Stimulated activated CD8-positive, alpha-beta memory T cell treated with anti-CD3 and anti-CD28 coated beads, Interleukin-15, amount 100 ng/mL, for 24 hours (primary cell): ENCODE measurements at regions not wholly inside any gene's neighbourhood (a gene's known extent, or its start where the extent isn't known, plus 50 kb on each side); places are given as distances from the start of the nearest gene placed in this dataset.
"Not testable (repeated sequence)": the region's sequence is repeated elsewhere in the genome, so short reads cannot be mapped to it uniquely, and the experiment has no call there.

Experiments
- DNase-seq: peaks from one replicate; pipeline ENCODE4 v3.0.0-alpha.2; 2020; ENCODE audit warnings: low read depth

DNA sequence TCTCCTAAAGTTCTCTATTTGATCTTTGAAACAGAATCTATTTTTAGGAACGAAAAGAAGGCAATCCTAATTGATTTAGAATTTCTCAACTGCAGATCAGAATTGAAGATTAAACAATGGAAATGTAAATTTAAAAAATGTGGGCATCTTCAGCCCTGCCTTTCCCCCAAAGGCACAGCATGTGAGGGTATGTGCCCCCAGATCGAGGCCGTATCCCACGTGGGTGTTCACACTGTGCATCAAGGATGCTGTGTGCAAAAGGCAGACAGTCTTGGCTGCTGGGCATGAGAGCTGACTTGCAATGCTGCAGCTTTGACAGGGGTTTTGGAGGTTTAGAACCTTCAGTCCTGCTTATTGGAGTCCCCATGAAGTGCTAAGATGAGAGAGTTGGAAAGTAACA, 346.3 kb downstream of the VRK1 start:
- DNase-seq = no peak

DNA sequence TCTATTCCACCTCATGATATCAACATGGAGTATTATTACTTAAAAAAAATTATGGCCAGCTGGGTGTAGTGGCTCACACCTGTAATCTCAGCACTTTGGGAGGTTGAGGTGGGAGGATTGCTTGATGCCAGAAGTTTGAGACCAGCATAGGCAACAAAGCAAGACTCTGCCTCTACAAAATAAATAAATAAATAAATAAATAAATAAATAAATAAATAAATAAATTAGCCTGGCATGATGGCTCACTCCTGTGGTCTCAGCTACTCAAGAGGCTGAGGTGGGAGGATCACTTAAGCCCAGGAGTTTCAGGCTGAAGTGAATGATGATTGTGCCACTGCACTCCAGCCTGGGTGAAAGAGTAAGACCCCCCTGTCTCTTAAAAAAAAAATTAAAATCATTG, 350.8 kb downstream of the VRK1 start:
- DNase-seq = not testable (repeated sequence)

DNA sequence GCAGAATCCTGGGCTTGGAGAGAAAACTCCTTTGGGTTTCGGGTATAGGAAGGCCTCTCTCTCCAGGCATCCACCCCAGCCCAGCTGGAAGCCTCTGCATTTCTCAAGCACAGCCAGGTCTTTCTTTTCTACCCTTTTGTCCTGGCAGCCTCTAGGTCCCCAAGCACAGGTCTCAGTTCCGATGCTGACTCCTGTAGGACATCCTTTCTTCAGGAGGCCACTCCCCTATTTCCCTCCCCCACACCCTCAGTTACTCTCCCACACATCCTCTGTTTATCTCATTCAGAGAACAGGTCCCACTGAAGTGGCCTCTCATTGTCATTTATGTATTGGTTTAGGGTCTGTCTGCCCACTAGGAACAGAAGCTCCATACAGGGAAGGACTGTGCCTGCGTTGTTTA, 352.6 kb downstream of the VRK1 start:
- DNase-seq = no peak

DNA sequence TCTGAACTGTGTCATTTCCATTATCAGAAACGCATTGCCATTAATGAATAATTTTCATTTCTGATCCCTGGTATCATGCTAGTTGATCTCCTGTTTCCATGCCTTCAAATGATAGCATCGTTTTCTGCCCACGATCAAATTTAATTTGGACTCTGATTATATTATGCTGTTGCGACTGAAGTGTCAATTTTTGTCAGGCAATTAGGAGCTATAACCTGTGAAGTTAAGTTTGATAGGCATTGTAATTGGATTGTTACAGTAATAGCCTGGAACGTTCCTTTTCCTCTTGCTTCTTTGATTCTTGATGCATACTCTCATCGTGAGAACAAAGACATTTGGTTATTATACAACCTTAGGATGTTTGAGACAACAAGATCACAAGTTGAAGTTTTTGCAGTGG, 356.3 kb downstream of the VRK1 start:
- DNase-seq = no peak

DNA sequence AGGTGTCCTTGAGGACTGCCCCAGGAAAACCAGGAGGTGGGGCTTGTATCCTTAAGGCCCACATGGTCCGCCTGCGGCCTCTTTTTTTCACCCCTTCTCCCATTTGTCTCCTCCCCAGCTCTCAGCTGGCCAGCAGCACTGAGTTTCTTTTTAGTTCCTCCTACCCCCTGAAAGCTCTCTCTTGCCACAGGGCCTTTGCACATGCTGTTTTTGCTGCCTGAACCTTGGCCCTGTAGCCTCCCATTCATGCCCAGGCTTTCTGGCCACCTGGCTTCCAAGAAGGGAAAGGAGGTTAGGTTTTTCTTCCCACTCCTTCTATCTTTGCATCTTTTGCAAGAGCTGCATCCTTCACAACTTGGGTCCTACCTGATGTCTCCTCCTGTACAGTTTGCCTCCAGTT, 358.1 kb downstream of the VRK1 start:
- no peak for DNase-seq

DNA sequence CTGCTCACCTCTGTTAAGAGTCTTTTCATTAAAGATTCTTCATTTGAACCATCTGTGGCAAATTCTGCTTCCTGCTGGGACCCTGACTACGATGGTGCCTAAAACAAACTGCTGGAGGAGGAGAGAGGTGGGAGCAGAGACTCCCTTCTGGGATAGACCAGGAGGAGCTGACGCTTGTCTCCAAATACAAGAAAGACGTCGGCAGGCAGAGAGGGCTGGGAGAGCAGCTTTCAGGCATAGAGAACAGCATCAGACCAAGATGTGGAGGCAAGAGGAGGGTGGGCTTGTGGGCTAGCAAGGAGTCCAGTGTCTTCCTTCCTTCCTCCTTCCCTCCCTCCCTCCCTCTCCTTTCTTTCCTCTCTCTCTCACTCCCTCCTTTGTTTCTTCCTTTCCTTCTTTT, 358.6 kb downstream of the VRK1 start:
- DNase-seq = no peak

DNA sequence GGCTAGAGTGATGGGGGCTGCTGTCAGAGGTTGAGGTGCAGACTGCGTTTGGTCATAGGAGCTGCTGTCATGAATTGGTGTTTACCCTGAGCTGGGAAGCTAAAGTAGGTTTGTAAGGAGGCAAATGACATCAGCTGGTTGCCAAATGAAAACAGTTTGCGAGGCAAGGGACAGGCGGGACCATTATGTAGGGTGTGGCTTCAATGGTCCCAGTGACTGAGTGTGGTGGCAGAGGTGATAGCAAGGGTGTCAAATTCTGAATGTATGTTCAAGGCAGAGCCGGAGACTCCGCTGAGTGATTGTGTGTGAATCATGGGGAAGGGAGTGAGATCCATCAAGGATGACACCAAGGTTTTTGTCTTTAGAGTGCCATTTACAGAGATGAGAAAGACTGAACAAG, 359.5 kb downstream of the VRK1 start:
- no peak for DNase-seq

DNA sequence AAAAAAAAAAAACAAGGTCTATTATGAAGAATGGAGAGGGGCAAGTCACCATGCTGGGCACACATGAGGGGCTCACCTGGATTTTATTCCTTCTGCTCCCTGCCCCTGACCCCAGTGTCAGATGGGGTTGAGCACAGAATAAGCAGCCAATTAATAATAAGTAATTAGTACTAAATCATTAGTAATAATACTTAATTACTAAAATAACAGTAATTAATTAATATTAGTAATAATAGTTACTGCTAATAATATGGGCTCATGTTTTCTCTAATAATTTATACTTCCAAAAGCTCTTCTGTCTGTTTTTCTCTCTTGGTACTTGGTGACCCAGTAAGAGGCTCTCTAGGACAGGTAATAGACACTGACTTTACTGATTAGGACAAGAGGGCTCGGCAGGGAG, 360.9 kb downstream of the VRK1 start:
- no peak for DNase-seq

DNA sequence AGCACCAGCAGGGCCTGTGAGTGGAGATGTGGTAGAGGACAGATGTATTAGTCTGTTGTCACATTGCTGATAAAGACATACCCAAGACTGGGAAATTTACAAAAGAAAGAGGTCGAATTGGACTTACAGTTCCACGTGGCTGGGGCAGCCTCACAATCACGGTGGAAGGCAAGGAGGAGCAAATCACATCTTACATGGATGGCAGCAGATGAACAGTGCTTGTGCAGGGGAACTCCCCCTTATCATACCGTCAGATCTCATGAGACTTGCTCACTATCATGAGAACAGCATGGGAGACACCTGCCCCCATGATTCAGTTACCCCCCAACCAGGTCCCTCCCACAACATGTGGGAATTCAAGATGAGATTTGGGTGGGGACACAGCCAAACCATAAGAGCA, 361.9 kb downstream of the VRK1 start:
- no peak for DNase-seq

DNA sequence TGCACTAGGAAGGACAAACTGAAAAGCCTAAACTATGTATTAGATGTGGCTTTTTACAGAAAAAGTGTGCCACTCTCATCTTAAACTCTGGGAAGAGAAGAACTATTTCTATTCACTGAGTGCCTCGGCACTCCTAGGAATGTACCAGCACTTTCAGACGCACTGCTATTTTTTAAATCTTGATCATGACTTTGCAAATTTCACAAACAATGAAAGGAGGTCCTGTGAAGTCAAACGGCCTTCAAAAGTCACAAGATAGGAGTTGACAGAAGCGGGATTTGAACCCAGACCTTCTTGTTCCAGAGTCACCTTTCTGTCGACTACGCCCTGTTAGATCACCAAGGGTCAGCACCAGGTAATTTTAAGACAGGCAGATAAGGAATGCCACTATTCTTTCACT, 365.4 kb downstream of the VRK1 start:
- DNase-seq = no peak

DNA sequence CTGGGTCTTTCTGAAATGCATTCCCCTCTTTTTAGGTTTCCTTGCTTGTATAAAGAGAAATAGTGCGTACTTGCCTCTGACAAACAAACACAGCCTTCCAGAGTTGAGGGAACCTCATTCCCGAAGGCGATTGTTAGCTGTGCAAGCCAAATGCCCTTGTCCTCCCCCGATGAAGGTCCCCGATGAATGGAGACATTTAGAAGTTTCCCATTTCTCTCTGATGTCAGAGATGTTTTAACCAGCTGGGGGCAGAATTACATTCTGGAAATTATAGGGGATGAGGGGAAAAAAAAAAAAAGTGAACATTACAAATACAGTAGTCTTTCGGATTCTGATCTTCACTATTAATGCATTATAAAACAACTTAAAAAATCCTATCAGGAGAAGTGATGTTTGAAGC, 366.8 kb downstream of the VRK1 start:
- DNase-seq = no peak

DNA sequence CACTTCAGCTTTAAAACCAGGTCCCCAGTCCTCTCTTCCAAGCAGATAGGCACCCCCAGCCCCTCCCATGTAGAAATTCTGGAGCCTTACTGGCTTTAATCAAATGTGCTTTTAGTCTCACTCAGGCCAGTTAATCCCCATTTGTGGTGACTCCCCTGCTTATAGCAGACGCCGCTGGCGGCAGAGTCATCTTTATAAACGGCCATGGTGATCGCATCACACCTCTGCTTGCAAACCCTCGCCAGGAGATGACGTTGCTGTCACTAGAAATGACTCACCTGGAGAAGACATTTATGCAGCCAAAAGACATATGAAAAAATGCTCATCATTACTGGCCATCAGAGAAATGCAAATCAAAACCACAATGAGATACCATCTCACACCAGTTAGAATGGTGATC, 369.3 kb downstream of the VRK1 start:
- no peak for DNase-seq

DNA sequence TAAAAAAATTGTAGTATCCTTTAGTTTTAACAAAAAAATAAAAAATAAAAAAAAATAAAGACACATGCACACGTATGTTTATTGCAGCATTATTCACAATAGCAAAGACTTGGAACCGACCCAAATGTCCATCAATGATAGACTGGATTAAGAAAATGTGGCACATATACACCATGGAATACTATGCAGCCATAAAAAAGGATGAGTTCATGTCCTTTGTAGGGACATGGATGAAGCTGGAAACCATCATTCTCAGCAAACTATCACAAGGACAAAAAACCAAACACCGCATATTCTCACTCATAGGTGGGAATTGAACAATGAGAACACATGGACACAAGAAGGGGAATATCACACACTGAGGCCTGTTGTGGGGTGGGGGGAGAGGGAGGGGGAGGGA, 370.4 kb downstream of the VRK1 start:
- DNase-seq = not testable (repeated sequence)

DNA sequence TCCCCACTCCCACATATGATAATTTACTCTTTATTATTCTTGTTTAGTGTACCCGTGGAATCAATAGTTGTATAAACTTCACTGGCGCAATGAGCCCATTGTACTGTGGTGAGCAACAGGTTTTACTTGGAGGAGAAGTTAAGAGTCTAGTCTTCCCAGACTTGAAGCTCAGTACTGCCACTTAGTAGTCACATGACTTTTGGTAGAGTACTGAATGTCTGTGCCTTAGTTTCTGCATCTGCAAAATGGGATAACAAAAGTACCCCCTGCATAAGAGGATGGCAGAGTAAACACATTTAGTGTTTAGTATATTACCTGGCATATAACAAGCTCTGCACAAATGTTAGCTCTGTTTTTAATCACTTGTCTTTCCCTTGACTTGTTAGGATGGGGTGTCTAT, 375.5 kb downstream of the VRK1 start:
- DNase-seq = no peak

DNA sequence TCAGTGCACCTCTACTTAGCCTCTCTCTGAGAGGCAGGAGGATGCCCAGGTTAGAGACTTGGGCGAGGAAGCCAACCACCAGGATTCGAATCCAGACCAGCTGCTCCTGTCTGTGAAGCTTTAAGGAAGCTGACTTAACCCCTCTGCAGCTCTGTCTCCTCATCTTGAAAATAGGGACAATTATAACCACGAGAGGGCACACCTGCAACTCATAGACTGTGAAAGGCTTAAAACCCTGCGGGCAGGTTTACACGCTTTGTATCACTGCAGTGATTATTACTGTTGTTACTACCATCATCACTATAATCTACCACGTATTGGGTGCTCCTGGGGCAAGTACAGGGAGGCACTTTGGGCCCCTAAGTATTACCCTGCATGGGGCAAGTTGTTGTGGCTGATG, 379.8 kb downstream of the VRK1 start:
- no peak for DNase-seq

DNA sequence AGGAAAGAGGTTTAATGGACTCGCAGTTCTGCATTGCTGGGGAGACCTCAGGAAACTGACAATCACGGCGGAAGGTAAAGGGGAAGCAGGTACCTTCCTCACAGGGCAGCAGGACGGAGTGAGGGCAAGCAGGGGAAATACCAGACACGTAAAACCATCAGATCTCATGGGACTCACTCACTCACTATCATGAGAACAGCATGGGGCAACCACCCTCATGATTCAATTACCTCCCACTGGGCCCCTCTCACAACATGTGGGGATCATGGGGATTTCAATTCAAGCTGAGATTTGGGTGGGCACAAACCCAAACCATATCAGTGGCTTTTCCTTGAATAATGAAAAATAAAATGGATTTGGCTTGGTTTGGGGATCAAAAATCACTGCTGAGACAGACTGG, 380.5 kb downstream of the VRK1 start:
- DNase-seq = no peak

DNA sequence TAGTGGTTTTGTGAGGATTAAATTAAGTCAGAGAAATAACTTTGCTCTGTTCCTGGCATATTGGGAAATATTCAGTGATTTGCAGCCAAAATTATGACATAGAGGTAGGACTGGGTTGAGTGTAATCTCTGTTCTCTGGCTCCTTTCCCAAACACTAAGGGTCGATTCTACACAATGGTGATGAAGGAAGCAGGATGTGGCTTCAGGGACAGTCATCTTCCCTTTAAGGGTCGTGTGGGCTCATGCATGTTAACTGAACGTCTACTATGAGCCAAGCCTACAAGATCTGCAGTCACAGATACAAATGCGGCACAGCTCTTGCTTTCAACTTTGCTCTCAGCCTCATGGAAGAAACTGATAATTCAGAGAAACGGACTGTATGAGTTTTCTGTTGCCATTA, 381.6 kb downstream of the VRK1 start:
- DNase-seq = no peak

DNA sequence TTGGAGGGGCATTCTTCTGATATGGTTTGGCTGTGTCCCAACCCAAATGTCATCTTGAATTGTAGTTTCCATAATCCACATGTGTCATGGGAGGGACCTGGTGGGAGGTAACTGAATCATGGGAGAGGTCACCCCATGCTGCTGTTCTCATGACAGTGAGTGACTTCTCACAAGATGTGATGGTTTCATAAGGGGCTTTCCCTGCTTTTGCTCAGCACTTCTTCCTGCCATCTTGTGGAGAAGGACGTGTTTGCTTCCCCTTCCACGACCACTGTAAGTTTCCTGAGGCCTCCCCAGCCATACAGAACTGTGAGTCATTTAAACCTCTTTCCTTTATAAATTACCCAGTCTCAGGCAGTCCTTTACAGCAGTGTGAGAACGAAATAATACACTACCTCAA, 382.4 kb downstream of the VRK1 start:
- no peak for DNase-seq

DNA sequence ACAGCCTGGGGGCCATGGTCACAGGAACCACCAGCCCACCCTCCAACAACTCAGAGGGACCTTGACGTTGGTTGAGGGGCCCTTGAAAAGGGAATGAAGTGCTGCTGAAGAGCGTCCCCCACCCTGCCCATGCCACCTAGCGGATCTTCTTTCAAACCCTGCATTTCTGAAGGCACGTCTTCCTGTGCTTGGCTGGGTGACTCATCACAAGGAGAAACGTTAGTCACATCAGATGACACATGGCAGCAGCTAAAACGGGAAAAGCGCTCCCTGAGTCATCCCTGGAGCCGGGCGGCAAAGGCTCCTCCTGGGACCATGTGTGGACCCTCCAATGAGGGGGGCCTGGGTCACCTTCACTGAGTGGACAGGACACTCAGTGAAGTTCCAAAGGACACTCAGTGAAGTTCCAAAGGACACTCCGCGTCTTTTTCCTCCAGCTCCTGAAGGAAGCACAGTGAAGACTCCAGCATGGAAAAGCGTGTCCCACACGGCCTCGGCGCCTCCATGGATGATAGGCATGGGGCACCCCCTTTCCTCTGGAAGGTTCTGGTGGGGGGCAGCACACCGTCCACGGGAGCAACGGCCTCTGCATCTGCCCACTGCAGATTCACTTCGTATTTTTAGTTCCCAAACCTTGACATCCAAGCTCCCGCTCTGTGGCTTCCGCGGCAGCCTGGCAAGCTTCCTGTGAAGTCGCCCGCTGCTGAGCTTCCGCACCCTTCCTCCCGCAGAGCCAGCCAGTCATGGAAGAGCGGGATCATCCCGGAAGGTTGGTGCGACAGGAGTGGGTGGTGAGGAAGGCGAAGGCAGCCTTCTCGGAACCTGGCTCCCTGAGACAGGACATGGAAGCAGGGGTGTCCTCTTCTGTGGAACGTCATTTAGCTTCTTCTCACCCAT, 383.4 kb downstream of the VRK1 start:
- no peak for DNase-seq

DNA sequence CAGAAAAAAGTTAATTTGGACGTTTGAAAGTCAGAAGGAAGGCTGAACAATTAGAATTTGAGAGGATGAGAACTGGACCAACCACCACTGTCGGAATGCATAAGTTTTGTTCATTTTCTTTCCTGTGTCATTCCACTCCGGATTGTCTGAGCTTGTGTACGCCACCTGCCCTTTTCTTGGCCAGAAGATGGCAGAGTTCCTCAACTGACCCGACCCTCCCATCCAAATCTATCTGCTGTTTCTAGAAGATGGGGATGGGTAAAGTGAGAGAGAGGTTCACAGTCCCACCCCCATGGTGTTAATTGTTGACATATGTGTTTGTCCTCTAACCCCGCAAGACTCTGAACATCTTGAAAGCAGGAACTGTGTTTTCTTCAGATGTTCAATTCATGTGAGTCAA, 388.0 kb downstream of the VRK1 start:
- DNase-seq = no peak

DNA sequence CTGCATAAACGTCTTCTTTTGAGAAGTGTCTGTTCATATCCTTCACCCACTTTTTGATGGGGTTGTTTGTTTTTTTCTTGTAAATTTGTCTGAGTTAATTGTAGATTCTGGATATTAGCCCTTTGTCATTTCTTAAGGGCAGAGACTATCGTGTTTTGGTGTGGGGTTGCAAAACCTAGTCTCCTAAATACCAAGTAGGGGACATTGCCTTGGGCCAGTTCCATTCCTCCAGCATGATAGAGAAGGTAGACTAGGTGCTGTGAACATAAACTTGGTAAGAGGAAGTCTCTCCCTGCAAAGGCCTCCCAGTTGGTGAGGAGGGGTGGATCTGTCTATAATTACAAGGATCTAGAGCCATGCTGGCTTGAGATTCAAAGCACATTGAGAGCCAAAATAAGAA, 390.7 kb downstream of the VRK1 start:
- no peak for DNase-seq

DNA sequence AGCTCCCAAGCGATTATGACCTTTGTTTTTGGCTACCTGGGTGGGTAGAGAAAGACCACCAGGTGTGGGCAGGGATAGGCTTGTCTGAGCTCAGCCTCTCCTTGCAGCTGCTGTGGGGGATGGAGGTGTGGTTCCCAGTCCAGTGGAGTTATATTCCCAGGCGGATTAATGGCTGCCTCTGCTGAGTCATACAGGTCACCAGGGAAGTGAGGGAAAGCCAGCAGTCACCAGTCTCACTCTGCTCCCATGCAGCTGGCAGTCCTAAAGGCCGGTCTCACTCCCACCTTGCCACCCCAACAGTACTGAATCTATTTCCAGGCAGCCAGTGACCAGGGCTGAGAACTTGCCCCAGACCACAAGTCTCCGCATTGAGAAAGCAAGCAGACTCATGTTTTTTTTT, 399.2 kb downstream of the VRK1 start:
- DNase-seq = no peak

DNA sequence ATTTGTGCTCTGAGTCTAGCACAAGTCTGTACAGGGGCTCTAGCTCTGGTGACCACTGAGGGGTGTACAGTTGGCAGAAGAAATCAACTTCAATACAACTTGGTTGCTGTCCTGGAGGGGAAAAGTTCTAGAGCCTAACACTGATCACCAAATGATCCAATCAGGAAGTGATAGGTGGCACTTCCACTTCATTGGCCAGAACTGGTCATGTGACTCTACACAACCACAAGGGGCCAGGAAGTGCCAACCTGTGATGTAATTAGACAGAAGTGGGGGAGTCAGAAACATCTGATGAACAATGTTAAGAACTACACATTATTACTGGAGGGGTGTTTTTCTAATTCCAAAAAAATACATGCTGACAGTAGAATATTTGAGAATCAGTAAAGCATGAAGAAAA, 401.6 kb downstream of the VRK1 start:
- no peak for DNase-seq

DNA sequence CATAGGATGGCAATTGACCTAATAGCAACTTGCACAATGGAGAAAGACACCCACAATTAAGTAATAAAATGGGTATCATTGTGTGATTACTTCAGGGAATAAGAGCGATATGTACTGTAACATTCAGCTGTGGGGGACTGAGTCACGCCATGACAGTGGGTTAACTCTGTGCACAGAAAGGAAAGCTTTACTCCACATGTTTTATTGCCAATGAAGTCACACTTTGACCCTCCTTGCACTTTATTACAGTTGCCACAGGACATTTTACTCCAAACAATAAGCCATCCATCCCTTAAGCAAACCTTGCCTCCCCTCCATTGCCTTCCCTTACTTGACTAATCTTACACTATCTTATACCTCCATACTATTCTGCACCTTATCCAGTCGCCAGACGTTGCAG, 403.1 kb downstream of the VRK1 start:
- DNase-seq = no peak
